ENCODE measurements at regions not wholly inside any gene's neighbourhood (a gene's known extent, or its start where the extent isn't known, plus 50 kb on each side); places are given as distances from the start of the nearest gene placed in this dataset.

- ATAC-seq (no peak), DNase-seq (ENCODE audit: low read depth in 1 of 2, low spot score in 1 of 2) (no peak), FAIRE-seq (no peak)
- H3K9me3 ChIP-seq: no peaks in the 10 kb centered on the region
- H3K4me3 ChIP-seq: no peak overlapping the region
- peaks cover 21% of the 10 kb centered on the region for H3K4me1 ChIP-seq
- TF ChIP-seq CEBPB (IDR thresholded peaks at IDR 0.05): no peak
- no peak for TF ChIP-seq SMC3 (IDR thresholded peaks at IDR 0.05)
- TF ChIP-seq PBX3 (IDR thresholded peaks at IDR 0.05): no peak
- ChIA-PET CTCF (interaction anchor here (0.5 kb wide), 1 partner anchor 294 kb away, joined by 3 read pairs; no protein-coding TSS in a partner anchor), POLR2A (no interaction called here)
- WGBS (ENCODE audit: missing lambda C conversion rate): 74% methylated on average over 1 of the region's 1 CpG
- H3K4me2 ChIP-seq: peak overlapping the region; percentile 58
- peak overlapping the region; percentile 33 to 37; a peak in 5 of 6 replicates for H3K27ac ChIP-seq
Measured at GRCh38 chr10:59108296-59108870, 68.1 kb upstream of the PHYHIPL start.

GRCh38 chr10:59108886-59109288 lies 67.6 kb upstream of the PHYHIPL start:
- TF ChIP-seq MAX (IDR thresholded peaks at IDR 0.05): no peak
- no peak for TF ChIP-seq HMGXB4 (CRISPR knock-in tag; IDR thresholded peaks at IDR 0.05; ENCODE audit: borderline replicate concordance)
- TF ChIP-seq SMC3 (IDR thresholded peaks at IDR 0.05): no peak
- no peak for TF ChIP-seq POLR2AphosphoS2 (conservative IDR thresholded peaks at IDR 0.05; ENCODE audit: low read length)
- no peak for TF ChIP-seq MAFK (IDR thresholded peaks at IDR 0.05; ENCODE audit: partially characterized antibody)
- TF ChIP-seq KDM5A (IDR thresholded peaks at IDR 0.05): no peak
- TF ChIP-seq TP53 (CRISPR knock-in tag; IDR thresholded peaks at IDR 0.05): no peak
- TF ChIP-seq RNF2 (IDR thresholded peaks at IDR 0.05; ENCODE audit: borderline replicate concordance, low read depth): no peak
- DNase-seq (ENCODE audit: low read depth in 1 of 2, low spot score in 1 of 2) (peak in 1 of 2 experiments; percentile 25), FAIRE-seq (peak; percentile 23), ATAC-seq (0 out of 6 replicates have a peak, but pooled peaks of 1 of the 2 experiments have one; percentile 30)
- ChIA-PET POLR2A (no interaction called here), CTCF (no interaction called here)
- Histone ChIP-seq H3K4me1 (peaks cover 21% of the 10 kb centered on the region), H3K9me3 (no peaks in the 10 kb centered on the region), H3K27ac (peak overlapping the region; percentile 33 to 37; a peak in 5 of 6 replicates), H3K4me2 (peak overlapping the region; percentile 58), H3K4me3 (no peak overlapping the region)
- 4% methylated on average over 1 of the region's 1 CpG for WGBS (ENCODE audit: missing lambda C conversion rate)

GRCh38 chr10:59109826-59110225 lies 66.6 kb upstream of the PHYHIPL start:
- Histone ChIP-seq H3K4me3 (no peak overlapping the region), H3K9me3 (no peaks in the 10 kb centered on the region), H3K27ac (no peak overlapping the region), H3K4me2 (peak overlapping the region; percentile 58; the same call in 2 of the 3 replicates), H3K4me1 (peaks cover 21% of the 10 kb centered on the region)
- no peak for ATAC-seq
- FAIRE-seq: no peak
- no peak for DNase-seq (ENCODE audit: low read depth in 1 of 2, low spot score in 1 of 2)
- ChIA-PET POLR2A (no interaction called here), CTCF (no interaction called here)
- WGBS (ENCODE audit: missing lambda C conversion rate): 83% methylated on average over 2 of the region's 2 CpGs
- TF ChIP-seq GATA3 (IDR thresholded peaks at IDR 0.05; ENCODE audit: borderline replicate concordance): no peak
- no peak for TF ChIP-seq JUNB (IDR thresholded peaks at IDR 0.05)
- no peak for TF ChIP-seq POLR2AphosphoS2 (conservative IDR thresholded peaks at IDR 0.05; ENCODE audit: low read length)
- TF ChIP-seq TFCP2L1 (CRISPR knock-in tag; IDR thresholded peaks at IDR 0.05): no peak
- TF ChIP-seq RNF2 (IDR thresholded peaks at IDR 0.05; ENCODE audit: borderline replicate concordance, low read depth): no peak
- no peak for TF ChIP-seq FOSL2 (IDR thresholded peaks at IDR 0.05)
- TF ChIP-seq FOSL2 (CRISPR knock-in tag; IDR thresholded peaks at IDR 0.05): no peak
- TF ChIP-seq BHLHE40 (IDR thresholded peaks at IDR 0.05; ENCODE audit: low read depth, low read length): no peak
- TF ChIP-seq USF2 (IDR thresholded peaks at IDR 0.05): no peak
- no peak for TF ChIP-seq RARB (CRISPR knock-in tag; IDR thresholded peaks at IDR 0.05)
- TF ChIP-seq HOXB5 (CRISPR knock-in tag; IDR thresholded peaks at IDR 0.05): no peak
- no peak for TF ChIP-seq HOXB13 (CRISPR knock-in tag; IDR thresholded peaks at IDR 0.05; ENCODE audit: low read depth)
- TF ChIP-seq ESRRA (IDR thresholded peaks at IDR 0.05; ENCODE audit: borderline replicate concordance, low read length): no peak
- no peak for TF ChIP-seq ZFP36 (IDR thresholded peaks at IDR 0.05; ENCODE audit: borderline replicate concordance, partially characterized antibody)
- TF ChIP-seq MAZ (IDR thresholded peaks at IDR 0.05; ENCODE audit: borderline replicate concordance, low read depth, low read length): no peak
- no peak for TF ChIP-seq SREBF2 (IDR thresholded peaks at IDR 0.05)
- TF ChIP-seq ELK1 (IDR thresholded peaks at IDR 0.05; ENCODE audit: low read depth, low read length): no peak
- TF ChIP-seq HMGXB4 (CRISPR knock-in tag; IDR thresholded peaks at IDR 0.05; ENCODE audit: borderline replicate concordance): no peak
- no peak for TF ChIP-seq CBX2 (IDR thresholded peaks at IDR 0.05; ENCODE audit: borderline replicate concordance, low read depth)
- TF ChIP-seq NFE2L2 (conservative IDR thresholded peaks at IDR 0.05; ENCODE audit: low read length): no peak
